Effector memory CD8-positive, alpha-beta T cell (primary cell): ENCODE measurements at regions not wholly inside any gene's neighbourhood (a gene's known extent, or its start where the extent isn't known, plus 50 kb on each side); places are given as distances from the start of the nearest gene placed in this dataset.

Experiments used
- ATAC-seq: fragments of 150-1000 bp; cut with Tn5 transposase; replicated peaks from 2 replicates; pipeline ENCODE4 v1.10.0; 2021; ENCODE audit warnings: mild to moderate bottlenecking, moderate library complexity
- DNase-seq, 3 experiments: peaks; one replicate each; pipeline ENCODE4 v3.0.0; 2021
- H3K27ac Mint-ChIP-seq, 2 donors: one replicate each; pipeline ENCODE4 v1.8.0; 2022; ENCODE audit warnings: mild to moderate bottlenecking in 2 of 2, mixed read lengths in 2 of 2, moderate library complexity in 2 of 2
- H3K27me3 Mint-ChIP-seq, 2 donors: one replicate each; pipeline ENCODE4 v1.8.0; 2022; ENCODE audit warnings: mixed read lengths in 2 of 2
- H3K36me3 Mint-ChIP-seq: one replicate; pipeline ENCODE4 v1.8.0; 2022; ENCODE audit warnings: mild to moderate bottlenecking, moderate library complexity, mixed read lengths; ENCODE audit not compliant: insufficient read depth
- H3K4me1 Mint-ChIP-seq, 2 donors: one replicate each; pipeline ENCODE4 v1.8.0; 2022; ENCODE audit warnings: low read depth in 2 of 2, mixed read lengths in 2 of 2
- H3K4me3 Mint-ChIP-seq, 2 donors: one replicate each; pipeline ENCODE4 v1.8.0; 2022; ENCODE audit warnings: mild to moderate bottlenecking in 2 of 2, mixed read lengths in 2 of 2, moderate library complexity in 2 of 2
- H3K9me3 Mint-ChIP-seq, 2 donors: one replicate each; pipeline ENCODE4 v1.8.0; 2022; ENCODE audit warnings: mixed read lengths in 2 of 2

- Mint-ChIP-seq H3K36me3 (no peaks in the 10 kb centered on the region), H3K9me3 (no peaks in the 10 kb centered on the region), H3K4me1 (no peaks in the 10 kb centered on the region), H3K4me3 (no peak overlapping the region), H3K27ac (no peak overlapping the region), H3K27me3 (peaks cover 29 to 81% of the 10 kb centered on the region in 2 donors)
- ATAC-seq: no peak
- DNase-seq: no peak
These were observed 162.2 kb upstream of the NECTIN1 start for GRCh38 chr11:119891055-119891768.

- ATAC-seq (no peak), DNase-seq (no peak)
- H3K9me3 Mint-ChIP-seq: no peaks in the 10 kb centered on the region
- no peak overlapping the region for H3K4me3 Mint-ChIP-seq
- H3K27me3 Mint-ChIP-seq: peaks cover 30 to 84% of the 10 kb centered on the region in 2 donors
- no peak overlapping the region for H3K27ac Mint-ChIP-seq
- H3K4me1 Mint-ChIP-seq: no peaks in the 10 kb centered on the region
- no peaks in the 10 kb centered on the region for H3K36me3 Mint-ChIP-seq
These were observed 161.5 kb upstream of the NECTIN1 start for GRCh38 chr11:119890466-119890865.

GRCh38 chr11:119889728-119890280 lies 160.8 kb upstream of the NECTIN1 start:
- DNase-seq (no peak), ATAC-seq (no peak)
- H3K4me3 Mint-ChIP-seq: no peak overlapping the region
- H3K36me3 Mint-ChIP-seq: no peaks in the 10 kb centered on the region
- H3K27ac Mint-ChIP-seq: no peak overlapping the region
- H3K4me1 Mint-ChIP-seq: no peaks in the 10 kb centered on the region
- peaks cover 37 to 85% of the 10 kb centered on the region in 2 donors for H3K27me3 Mint-ChIP-seq
- H3K9me3 Mint-ChIP-seq: no peaks in the 10 kb centered on the region

- Mint-ChIP-seq H3K4me1 (no peaks in the 10 kb centered on the region), H3K27ac (no peak overlapping the region), H3K4me3 (no peak overlapping the region), H3K9me3 (no peaks in the 10 kb centered on the region), H3K36me3 (no peaks in the 10 kb centered on the region), H3K27me3 (peaks cover 44 to 88% of the 10 kb centered on the region in 2 donors)
- ATAC-seq: no peak
- DNase-seq: no peak
These were observed 160.1 kb upstream of the NECTIN1 start for GRCh38 chr11:119889111-119889510.

GRCh38 chr11:119888119-119888518 lies 159.1 kb upstream of the NECTIN1 start:
- Mint-ChIP-seq H3K4me1 (no peaks in the 10 kb centered on the region), H3K36me3 (no peaks in the 10 kb centered on the region), H3K27ac (no peak overlapping the region), H3K9me3 (no peaks in the 10 kb centered on the region), H3K27me3 (peaks cover 47 to 82% of the 10 kb centered on the region in 2 donors), H3K4me3 (no peak overlapping the region)
- ATAC-seq (no peak), DNase-seq (no peak)

GRCh38 chr11:119886667-119887230 lies 157.7 kb upstream of the NECTIN1 start:
- Mint-ChIP-seq H3K4me1 (no peaks in the 10 kb centered on the region), H3K4me3 (no peak overlapping the region), H3K27ac (no peak overlapping the region), H3K36me3 (no peaks in the 10 kb centered on the region), H3K9me3 (no peaks in the 10 kb centered on the region), H3K27me3 (peaks cover 52 to 69% of the 10 kb centered on the region in 2 donors)
- ATAC-seq: no peak
- no peak for DNase-seq

GRCh38 chr11:119885861-119886567 lies 157.0 kb upstream of the NECTIN1 start:
- ATAC-seq: no peak
- Mint-ChIP-seq H3K9me3 (no peaks in the 10 kb centered on the region), H3K27ac (no peak overlapping the region), H3K4me1 (no peaks in the 10 kb centered on the region), H3K4me3 (no peak overlapping the region), H3K36me3 (no peaks in the 10 kb centered on the region), H3K27me3 (peaks cover 49 to 61% of the 10 kb centered on the region in 2 donors)
- DNase-seq: no peak

GRCh38 chr11:119885067-119885466 lies 156.1 kb upstream of the NECTIN1 start:
- Mint-ChIP-seq H3K4me3 (no peak overlapping the region), H3K27ac (no peak overlapping the region), H3K4me1 (no peaks in the 10 kb centered on the region), H3K36me3 (no peaks in the 10 kb centered on the region), H3K9me3 (no peaks in the 10 kb centered on the region), H3K27me3 (peaks cover 45 to 56% of the 10 kb centered on the region in 2 donors)
- no peak for DNase-seq
- ATAC-seq: no peak

- Mint-ChIP-seq H3K27me3 (peaks cover 28 to 49% of the 10 kb centered on the region in 2 donors), H3K4me3 (no peak overlapping the region), H3K27ac (no peak overlapping the region), H3K36me3 (no peaks in the 10 kb centered on the region), H3K4me1 (no peaks in the 10 kb centered on the region), H3K9me3 (no peaks in the 10 kb centered on the region)
- no peak for ATAC-seq
- no peak for DNase-seq
These were observed 153.3 kb upstream of the NECTIN1 start for GRCh38 chr11:119882316-119882715.

GRCh38 chr11:119880873-119881272 lies 151.9 kb upstream of the NECTIN1 start:
- Mint-ChIP-seq H3K4me1 (no peaks in the 10 kb centered on the region), H3K9me3 (no peaks in the 10 kb centered on the region), H3K36me3 (no peaks in the 10 kb centered on the region), H3K27me3 (peaks cover 28 to 40% of the 10 kb centered on the region in 2 donors), H3K4me3 (no peak overlapping the region), H3K27ac (no peak overlapping the region)
- ATAC-seq: no peak
- DNase-seq: no peak

- DNase-seq (no peak), ATAC-seq (no peak)
- Mint-ChIP-seq H3K36me3 (no peaks in the 10 kb centered on the region), H3K9me3 (no peaks in the 10 kb centered on the region), H3K27me3 (peaks cover 24 to 34% of the 10 kb centered on the region in 2 donors), H3K4me3 (no peak overlapping the region), H3K27ac (no peak overlapping the region), H3K4me1 (no peaks in the 10 kb centered on the region)
These were observed 151.1 kb upstream of the NECTIN1 start for GRCh38 chr11:119880143-119880542.

GRCh38 chr11:119878990-119879389 lies 150.0 kb upstream of the NECTIN1 start:
- Mint-ChIP-seq H3K4me3 (no peak overlapping the region), H3K4me1 (no peaks in the 10 kb centered on the region), H3K36me3 (no peaks in the 10 kb centered on the region), H3K9me3 (no peaks in the 10 kb centered on the region), H3K27ac (no peak overlapping the region), H3K27me3 (peaks cover 17 to 23% of the 10 kb centered on the region in 2 donors)
- ATAC-seq (no peak), DNase-seq (no peak)

- Mint-ChIP-seq H3K4me1 (no peaks in the 10 kb centered on the region), H3K4me3 (no peak overlapping the region), H3K27me3 (peaks cover 10 to 20% of the 10 kb centered on the region in 2 donors), H3K27ac (no peak overlapping the region), H3K9me3 (no peaks in the 10 kb centered on the region), H3K36me3 (no peaks in the 10 kb centered on the region)
- ATAC-seq (no peak), DNase-seq (no peak)
These were observed 147.8 kb upstream of the NECTIN1 start for GRCh38 chr11:119876841-119877240.
